ENCODE measurements at regions not wholly inside any gene's neighbourhood (a gene's known extent, or its start where the extent isn't known, plus 50 kb on each side); places are given as distances from the start of the nearest gene placed in this dataset.

DNA sequence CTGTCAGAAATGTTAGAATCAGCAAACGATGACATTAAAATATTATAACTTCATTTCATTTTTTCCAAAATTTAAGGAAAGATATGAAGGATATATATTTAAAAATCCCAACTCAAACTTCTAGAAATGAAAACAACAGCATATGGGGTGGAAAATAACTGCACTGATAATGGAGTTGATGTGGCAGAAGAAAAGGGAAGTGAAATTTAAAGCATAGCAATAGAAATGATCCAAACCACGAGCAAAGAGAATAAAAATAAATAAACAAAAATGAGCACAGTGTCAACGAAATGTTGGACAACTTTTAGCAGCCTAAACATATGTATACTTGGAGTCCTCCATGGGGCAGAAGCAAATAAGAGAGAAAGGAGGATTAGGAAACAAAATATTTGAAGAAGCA, 280.2 kb downstream of the KCNJ3 start:
- H3K4me1 Mint-ChIP-seq (ENCODE audit: low read depth, unreplicated experiment): no peaks in the 10 kb centered on the region
- no peaks in the 10 kb centered on the region for H3K27me3 Mint-ChIP-seq (ENCODE audit: unreplicated experiment)
- H3K4me3 Mint-ChIP-seq (ENCODE audit: unreplicated experiment): no peak overlapping the region
- H3K27ac Mint-ChIP-seq (ENCODE audit: unreplicated experiment): no peak overlapping the region
- H3K36me3 Mint-ChIP-seq (ENCODE audit: unreplicated experiment): no peaks in the 10 kb centered on the region
- TF ChIP-seq, protein P1, sequence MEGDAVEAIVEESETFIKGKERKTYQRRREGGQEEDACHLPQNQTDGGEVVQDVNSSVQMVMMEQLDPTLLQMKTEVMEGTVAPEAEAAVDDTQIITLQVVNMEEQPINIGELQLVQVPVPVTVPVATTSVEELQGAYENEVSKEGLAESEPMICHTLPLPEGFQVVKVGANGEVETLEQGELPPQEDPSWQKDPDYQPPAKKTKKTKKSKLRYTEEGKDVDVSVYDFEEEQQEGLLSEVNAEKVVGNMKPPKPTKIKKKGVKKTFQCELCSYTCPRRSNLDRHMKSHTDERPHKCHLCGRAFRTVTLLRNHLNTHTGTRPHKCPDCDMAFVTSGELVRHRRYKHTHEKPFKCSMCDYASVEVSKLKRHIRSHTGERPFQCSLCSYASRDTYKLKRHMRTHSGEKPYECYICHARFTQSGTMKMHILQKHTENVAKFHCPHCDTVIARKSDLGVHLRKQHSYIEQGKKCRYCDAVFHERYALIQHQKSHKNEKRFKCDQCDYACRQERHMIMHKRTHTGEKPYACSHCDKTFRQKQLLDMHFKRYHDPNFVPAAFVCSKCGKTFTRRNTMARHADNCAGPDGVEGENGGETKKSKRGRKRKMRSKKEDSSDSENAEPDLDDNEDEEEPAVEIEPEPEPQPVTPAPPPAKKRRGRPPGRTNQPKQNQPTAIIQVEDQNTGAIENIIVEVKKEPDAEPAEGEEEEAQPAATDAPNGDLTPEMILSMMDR (IDR thresholded peaks at IDR 0.05; ENCODE audit: partially characterized antibody, unreplicated experiment): no peak
- H3K9me3 Mint-ChIP-seq (ENCODE audit: unreplicated experiment): no peaks in the 10 kb centered on the region
- no peak for DNase-seq

DNA sequence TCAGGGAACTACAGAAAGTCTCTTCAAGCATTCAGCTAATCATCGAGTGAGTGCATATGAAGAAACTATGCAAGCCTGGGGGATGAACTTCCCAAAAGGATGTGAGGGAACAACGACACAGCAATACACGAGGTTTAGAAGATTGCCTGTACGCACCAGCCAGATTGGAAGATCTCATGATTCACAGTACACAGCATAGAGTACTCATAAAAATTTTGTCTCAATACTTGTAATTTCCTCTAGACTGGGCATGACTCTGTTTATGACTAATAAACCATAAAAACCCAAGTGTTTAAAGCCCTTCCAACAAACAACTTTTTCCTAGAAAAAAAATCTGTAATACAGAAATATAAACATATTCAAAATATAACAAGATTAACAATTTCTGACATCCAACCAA, 279.7 kb downstream of the KCNJ3 start:
- Mint-ChIP-seq H3K9me3 (ENCODE audit: unreplicated experiment) (no peaks in the 10 kb centered on the region), H3K4me3 (ENCODE audit: unreplicated experiment) (no peak overlapping the region), H3K36me3 (ENCODE audit: unreplicated experiment) (no peaks in the 10 kb centered on the region), H3K4me1 (ENCODE audit: low read depth, unreplicated experiment) (no peaks in the 10 kb centered on the region), H3K27me3 (ENCODE audit: unreplicated experiment) (no peaks in the 10 kb centered on the region), H3K27ac (ENCODE audit: unreplicated experiment) (no peak overlapping the region)
- TF ChIP-seq, protein P1 (IDR thresholded peaks at IDR 0.05; ENCODE audit: partially characterized antibody, unreplicated experiment): no peak
- no peak for DNase-seq

DNA sequence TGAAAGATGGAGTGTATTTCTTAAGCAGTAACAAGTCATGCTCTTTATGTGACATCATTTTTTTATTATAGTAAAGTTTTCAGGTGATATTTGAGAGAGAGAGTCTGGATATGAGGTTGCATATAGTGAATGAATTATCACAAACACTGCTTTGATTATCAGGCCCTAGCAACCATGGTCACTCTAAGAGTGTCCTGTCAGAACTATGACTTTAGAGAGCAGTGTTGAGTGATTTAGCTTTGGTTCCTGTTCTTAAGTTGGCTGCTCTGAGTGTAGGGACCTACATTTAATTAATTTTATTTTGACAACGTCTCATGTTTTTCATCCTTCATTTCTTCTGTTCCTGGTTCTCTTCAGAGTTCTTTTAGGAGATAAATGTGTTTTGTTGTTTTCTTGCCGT, 275.5 kb downstream of the KCNJ3 start:
- DNase-seq: no peak
- Mint-ChIP-seq H3K36me3 (ENCODE audit: unreplicated experiment) (no peaks in the 10 kb centered on the region), H3K4me1 (ENCODE audit: low read depth, unreplicated experiment) (no peaks in the 10 kb centered on the region), H3K27ac (ENCODE audit: unreplicated experiment) (no peak overlapping the region), H3K27me3 (ENCODE audit: unreplicated experiment) (no peaks in the 10 kb centered on the region), H3K9me3 (ENCODE audit: unreplicated experiment) (no peaks in the 10 kb centered on the region), H3K4me3 (ENCODE audit: unreplicated experiment) (no peak overlapping the region)
- TF ChIP-seq, protein P1 (IDR thresholded peaks at IDR 0.05; ENCODE audit: partially characterized antibody, unreplicated experiment): no peak

DNA sequence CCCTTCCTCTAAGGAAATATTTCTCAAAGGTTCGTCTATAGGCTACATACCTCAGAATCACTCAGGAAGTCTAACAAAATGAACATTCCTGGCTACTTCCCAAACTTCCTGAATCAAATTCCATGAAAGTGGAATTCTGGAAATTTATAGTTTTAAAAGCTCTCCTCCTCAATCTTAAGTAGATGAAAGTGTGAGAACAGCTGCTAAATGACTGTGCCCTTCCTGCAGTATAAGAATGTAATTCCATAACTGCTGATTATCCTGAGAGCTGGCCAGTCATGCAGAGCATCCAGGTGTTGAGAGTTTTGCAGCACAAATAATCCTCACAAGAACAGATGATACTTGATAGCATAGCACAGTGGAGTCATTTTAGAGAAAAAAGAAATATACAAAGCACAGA, 265.0 kb downstream of the KCNJ3 start:
- Mint-ChIP-seq H3K4me1 (ENCODE audit: low read depth, unreplicated experiment) (no peaks in the 10 kb centered on the region), H3K27me3 (ENCODE audit: unreplicated experiment) (no peaks in the 10 kb centered on the region), H3K27ac (ENCODE audit: unreplicated experiment) (no peak overlapping the region), H3K36me3 (ENCODE audit: unreplicated experiment) (no peaks in the 10 kb centered on the region), H3K9me3 (ENCODE audit: unreplicated experiment) (no peaks in the 10 kb centered on the region), H3K4me3 (ENCODE audit: unreplicated experiment) (no peak overlapping the region)
- no peak for DNase-seq
- TF ChIP-seq, protein P1 (IDR thresholded peaks at IDR 0.05; ENCODE audit: partially characterized antibody, unreplicated experiment): no peak

DNA sequence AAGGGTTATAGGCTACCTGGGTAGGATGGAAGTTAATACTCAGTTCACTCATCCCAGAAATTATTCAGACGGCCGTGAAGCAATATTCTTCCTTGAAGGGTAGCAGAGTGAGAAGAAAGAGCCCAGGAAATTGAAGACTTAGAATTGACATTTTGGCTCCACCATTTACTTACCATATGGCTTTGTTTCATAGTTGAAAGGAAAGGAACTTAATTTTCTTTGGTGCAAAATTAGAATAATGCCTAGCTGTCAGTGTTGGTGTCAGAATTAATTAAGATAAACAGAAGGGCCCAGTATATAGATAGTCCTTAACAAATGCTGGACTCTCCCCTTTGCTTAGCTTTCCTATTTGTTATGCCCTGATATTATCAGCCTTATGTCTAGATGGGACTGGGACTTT, 263.2 kb downstream of the KCNJ3 start:
- no peak for DNase-seq
- H3K9me3 Mint-ChIP-seq (ENCODE audit: unreplicated experiment): no peaks in the 10 kb centered on the region
- H3K27ac Mint-ChIP-seq (ENCODE audit: unreplicated experiment): no peak overlapping the region
- TF ChIP-seq, protein P1 (IDR thresholded peaks at IDR 0.05; ENCODE audit: partially characterized antibody, unreplicated experiment): no peak
- no peaks in the 10 kb centered on the region for H3K36me3 Mint-ChIP-seq (ENCODE audit: unreplicated experiment)
- H3K27me3 Mint-ChIP-seq (ENCODE audit: unreplicated experiment): no peaks in the 10 kb centered on the region
- H3K4me3 Mint-ChIP-seq (ENCODE audit: unreplicated experiment): no peak overlapping the region
- no peaks in the 10 kb centered on the region for H3K4me1 Mint-ChIP-seq (ENCODE audit: low read depth, unreplicated experiment)

All from glutamatergic neuron (in vitro differentiated cells).